GM12878 (cell line): ENCODE measurements at regions not wholly inside any gene's neighbourhood (a gene's known extent, or its start where the extent isn't known, plus 50 kb on each side); places are given as distances from the start of the nearest gene placed in this dataset.

Experiments used
- ATAC-seq: fragments of 200-7000 bp; cut with Tn5 transposase; 3 replicates; pipeline ENCODE4 v1.9.1; 2020; ENCODE audit warnings: mild to moderate bottlenecking, moderate library complexity
- BruUV-seq: library from RNA; stranded (reverse); fragments of 400-500 nt; replicated peaks from 2 replicates; lab custom pipeline; 2021; lab: Mats Ljungman, UMichigan
- CTCF ChIA-PET: fragments of 300-600 bp; sonication (Branson Sonifier 250); formaldehyde crosslinking; extraction: SDS; loops from one replicate; lab custom pipeline; 2021; ENCODE audit warnings: inconsistent platforms; lab: Yijun Ruan, JAX
- POLR2A ChIA-PET: fragments of 350-600 bp; formaldehyde crosslinking; extraction: SDS; loops from one replicate; lab custom pipeline; 2021; ENCODE audit warnings: inconsistent platforms; lab: Charles Lee
- RAD21 ChIA-PET: fragments of 300-600 bp; sonication (Branson Sonifier 250); formaldehyde crosslinking; loops from one replicate; lab custom pipeline; 2023; ENCODE audit warnings: antibody characterized with exemption; ENCODE audit not compliant: unreplicated experiment; lab: Charles Lee
- SMC1A ChIA-PET: fragments of 300-600 bp; sonication (Branson Sonifier 250); formaldehyde crosslinking; loops from one replicate; lab custom pipeline; 2023; ENCODE audit not compliant: unreplicated experiment, uncharacterized antibody; lab: Charles Lee
- DNase-seq: peaks from one replicate; pipeline ENCODE4 v3.0.0-alpha.2; 2011; ENCODE audit warnings: low read depth, low spot score
- FAIRE-seq: peaks from 3 replicates; lab custom pipeline; 2011; peaks lifted over from hg19 to GRCh38; lab: Jason Lieb, UNC
- H2AFZ ChIP-seq: 2 replicates; pipeline ENCODE4 v1.6.0; 2011; ENCODE audit warnings: low read depth, low read length, control low read depth; ENCODE audit not compliant: control insufficient read depth
- H3K27ac ChIP-seq: 2 replicates; pipeline ENCODE4 v1.5.1; 2011; ENCODE audit warnings: control low read depth; ENCODE audit not compliant: control insufficient read depth, insufficient read depth
- H3K27me3 ChIP-seq, 2 experiments: replicated peaks in 1 of 2; 2 replicates each; pipeline versions ENCODE4 v1.6.0 to v1.6.1; 2011; ENCODE audit warnings: low read length in 1 of 2; ENCODE audit not compliant: control insufficient read depth in 2 of 2, insufficient read depth in 2 of 2
- H3K36me3 ChIP-seq, 2 experiments: 2 replicates each; pipeline ENCODE4 v1.5.1; 2011; ENCODE audit warnings: low read length in 1 of 2; ENCODE audit not compliant: control insufficient read depth in 2 of 2, insufficient read depth in 2 of 2
- H3K4me1 ChIP-seq: 2 replicates; pipeline ENCODE4 v1.6.1; 2011; ENCODE audit warnings: mild to moderate bottlenecking, low read length, moderate library complexity, mixed read lengths; ENCODE audit not compliant: control insufficient read depth, insufficient read depth
- H3K4me2 ChIP-seq: 2 replicates; pipeline ENCODE4 v1.6.0; 2011; ENCODE audit warnings: control low read depth; ENCODE audit not compliant: control insufficient read depth, insufficient read depth
- H3K4me3 ChIP-seq: fragments of 200-600 bp; sonication (generic); 2 replicates; pipeline ENCODE4 v1.5.1; 2016
- H3K79me2 ChIP-seq: 2 replicates; pipeline ENCODE4 v1.6.0; 2011; ENCODE audit warnings: low read length; ENCODE audit not compliant: control insufficient read depth, insufficient read depth
- H3K9ac ChIP-seq: 2 replicates; pipeline ENCODE4 v1.8.0; 2011; ENCODE audit warnings: low read length, control low read depth, mixed read lengths; ENCODE audit not compliant: control insufficient read depth, insufficient read depth
- H3K9me3 ChIP-seq: replicated peaks from 3 replicates; pipeline ENCODE4 v1.5.1; 2011; ENCODE audit warnings: mild to moderate bottlenecking, low read length; ENCODE audit not compliant: control insufficient read depth, insufficient read depth
- H4K20me1 ChIP-seq: 2 replicates; pipeline ENCODE4 v1.6.0; 2011; ENCODE audit not compliant: control insufficient read depth, insufficient read depth
- BHLHE40 ChIP-seq, 2 experiments: fragments of 450-650 bp in 1 of 2; IDR thresholded peaks; 2 replicates each; pipeline ENCODE4 v1.6.1; 2011 to 2017; ENCODE audit warnings: low read depth in 2 of 2, borderline replicate concordance in 1 of 2, improper control_type of control experiment in 1 of 2, low read length in 1 of 2, mild to moderate bottlenecking in 1 of 2
- HSF1 ChIP-seq: fragments of 150-350 bp; IDR thresholded peaks from 2 replicates; pipeline ENCODE4 v1.6.1; 2014; ENCODE audit warnings: mild to moderate bottlenecking, low read depth, low read length
- IRF4 ChIP-seq: IDR thresholded peaks from 2 replicates; pipeline ENCODE4 v1.6.1; 2011; ENCODE audit warnings: low read depth, low read length
- MEF2B ChIP-seq: fragments of 450-650 bp; IDR thresholded peaks from 2 replicates; pipeline ENCODE4 v1.6.1; 2018; ENCODE audit warnings: mild to moderate bottlenecking, moderate library complexity; ENCODE audit not compliant: partially characterized antibody, poor library complexity, severe bottlenecking
- NBN ChIP-seq: fragments of 450-650 bp; IDR thresholded peaks from 2 replicates; pipeline ENCODE4 v1.6.1; 2016
- NR2C2 ChIP-seq: IDR thresholded peaks from 2 replicates; pipeline ENCODE4 v1.6.1; 2011; ENCODE audit warnings: borderline replicate concordance, low read depth; ENCODE audit not compliant: control insufficient read depth, insufficient read length
- NR2F1 ChIP-seq: fragments of 450-650 bp; conservative IDR thresholded peaks from 2 replicates; pipeline ENCODE4 v1.6.1; 2017; ENCODE audit warnings: mild to moderate bottlenecking
- PML ChIP-seq: IDR thresholded peaks from 2 replicates; pipeline ENCODE4 v1.6.1; 2012; ENCODE audit warnings: low read length, inconsistent platforms
- RAD21 ChIP-seq: IDR thresholded peaks from 2 replicates; pipeline ENCODE4 v1.6.1; 2011; ENCODE audit warnings: mild to moderate bottlenecking, low read depth, low read length, moderate library complexity; ENCODE audit not compliant: insufficient read depth
- RAD51 ChIP-seq: fragments of 450-650 bp; IDR thresholded peaks from 2 replicates; pipeline ENCODE4 v1.6.1; 2016; ENCODE audit warnings: moderate library complexity, mild to moderate bottlenecking, inconsistent platforms
- RBBP5 ChIP-seq: fragments of 200-600 bp; sonication (generic); conservative IDR thresholded peaks from 2 replicates; pipeline ENCODE4 v1.6.1; 2016
- RCOR1 ChIP-seq: conservative IDR thresholded peaks from 2 replicates; pipeline ENCODE4 v1.6.1; 2012; ENCODE audit warnings: low read depth, low read length, improper control_type of control experiment
- TCF3 ChIP-seq: IDR thresholded peaks from 2 replicates; pipeline ENCODE4 v1.6.1; 2012; ENCODE audit warnings: low read depth, mild to moderate bottlenecking, low read length, borderline replicate concordance; ENCODE audit not compliant: insufficient read depth
- ZBTB11 ChIP-seq: fragments of 450-650 bp; formaldehyde crosslinking; IDR thresholded peaks from 2 replicates; pipeline ENCODE4 v1.5.0; 2022; ENCODE audit warnings: mild to moderate bottlenecking, missing genetic modification characterization
- ZNF207 ChIP-seq: fragments of 450-650 bp; IDR thresholded peaks from 2 replicates; pipeline ENCODE4 v1.6.1; 2014; ENCODE audit warnings: antibody characterized with exemption, mild to moderate bottlenecking, borderline replicate concordance
- WGBS: methylation state at CpG from one replicate; pipeline ENCODE4 v1.1.6; 2016; ENCODE audit warnings: low lambda C conversion rate; ENCODE audit not compliant: insufficient replicate concordance, insufficient coverage; ENCODE audit errors: missing lambda C conversion rate; 5-methylcytosine and 5-hydroxymethylcytosine counted together
- in situ Hi-C: fragments of 300-500 bp; cut with MboI; formaldehyde crosslinking; loops from 9 replicates; pipeline ENCODE4 v1.14.3; 2018; ENCODE audit warnings: mixed read lengths
- intact Hi-C: fragments of 100-400 bp; cut with micrococcal nuclease; formaldehyde crosslinking; loops from one replicate; pipeline ENCODE4 v1.14.2; 2022; ENCODE audit not compliant: unreplicated experiment

- Histone ChIP-seq H3K4me1 (no peaks in the 10 kb centered on the region; the same call in 1 of the 2 replicates), H4K20me1 (no peaks in the 10 kb centered on the region), H3K27me3 (no peaks in the 10 kb centered on the region), H2AFZ (no peak overlapping the region), H3K79me2 (no peaks in the 10 kb centered on the region), H3K9me3 (no peaks in the 10 kb centered on the region; the same call in 2 of the 3 replicates), H3K4me2 (no peak overlapping the region), H3K36me3 (no peaks in the 10 kb centered on the region), H3K27ac (no peak overlapping the region), H3K4me3 (no peak overlapping the region), H3K9ac (no peak overlapping the region)
- ChIA-PET SMC1A (interaction anchor here (0.8 kb wide), 1 partner anchor 58 kb away, joined by 3 read pairs; no protein-coding TSS in a partner anchor), RAD21 (interaction anchor here (1.2 kb wide), 1 partner anchor 30 kb away, joined by 3 read pairs; no protein-coding TSS in a partner anchor), CTCF (interaction anchor here (0.7 to 1.5 kb wide), 4 partner anchors 21 to 74 kb away, joined by 3 to 5 read pairs (median 4); no protein-coding TSS in a partner anchor), POLR2A (interaction anchor here (1.5 kb wide), 1 partner anchor 40 kb away, joined by 6 read pairs; no protein-coding TSS in a partner anchor)
- TF ChIP-seq RAD21, result no peak
- TF ChIP-seq NR2F1, result no peak
- TF ChIP-seq BHLHE40 (IDR thresholded peaks at IDR 0.05; ENCODE audit: borderline replicate concordance in 1 of 2, low read depth in 2 of 2, low read length in 1 of 2), result no peak
- no peak for TF ChIP-seq RCOR1
- TF ChIP-seq NR2C2, result no peak
- no peak for TF ChIP-seq HSF1
- no peak for TF ChIP-seq ZBTB11 (CRISPR knock-in tag)
- TF ChIP-seq IRF4, result no peak
- TF ChIP-seq RAD51, result no peak
- TF ChIP-seq RBBP5, result no peak
- TF ChIP-seq PML, result no peak
- TF ChIP-seq MEF2B, result no peak
- TF ChIP-seq ZNF207, result no peak
- no peak for TF ChIP-seq TCF3
- TF ChIP-seq NBN, result no peak
- DNase-seq, result no peak
- ATAC-seq, result no peak
- no peak for FAIRE-seq
- WGBS, result 80% methylated on average over 11 of the region's 12 CpGs
- in situ Hi-C loops, result loop anchor here (25.0 kb wide), 1 partner anchor 1419 kb away; no protein-coding TSS in a partner anchor
- intact Hi-C loops, result no loop called here
- BruUV-seq, result no TSS peak
These were observed 76.7 kb upstream of the RUNX3 start for GRCh38 chr1:25006770-25007169.
